ENCODE measurements at regions not wholly inside any gene's neighbourhood (a gene's known extent, or its start where the extent isn't known, plus 50 kb on each side); places are given as distances from the start of the nearest gene placed in this dataset.
A peak's percentile ranks its signal among the peaks of the same experiment; 100 is the strongest.
"Not testable (repeated sequence)": the region's sequence is repeated elsewhere in the genome, so short reads cannot be mapped to it uniquely, and the experiment has no call there.

GRCh38 chr9:21533597-21533996, 51.5 kb upstream of the IFNE start:
- DNase-seq: no peak

GRCh38 chr9:21535396-21535795, 53.3 kb upstream of the IFNE start:
- no peak for DNase-seq

GRCh38 chr9:21542787-21543186, 60.7 kb upstream of the IFNE start:
- DNase-seq: no peak

GRCh38 chr9:21543187-21543586, 61.1 kb upstream of the IFNE start:
- DNase-seq: no peak

GRCh38 chr9:21543816-21544215, 61.7 kb upstream of the IFNE start:
- not testable (repeated sequence) for DNase-seq

- no peak for DNase-seq
Measured at GRCh38 chr9:21546949-21547348, 64.8 kb upstream of the IFNE start.

GRCh38 chr9:21549251-21549765, 67.2 kb upstream of the IFNE start:
- DNase-seq: no peak

GRCh38 chr9:21549890-21550289, 67.8 kb upstream of the IFNE start:
- DNase-seq: no peak

GRCh38 chr9:21550392-21550791, 68.3 kb upstream of the IFNE start:
- no peak for DNase-seq

- DNase-seq: no peak
Measured at GRCh38 chr9:21551401-21551800, 69.3 kb upstream of the IFNE start.

GRCh38 chr9:21552244-21553170, 70.4 kb upstream of the IFNE start:
- no peak for DNase-seq

GRCh38 chr9:21553441-21553840, 71.3 kb upstream of the IFNE start:
- DNase-seq: no peak

- DNase-seq: no peak
Measured at GRCh38 chr9:21554813-21555212, 72.7 kb upstream of the IFNE start.

- DNase-seq: no peak
Measured at GRCh38 chr9:21555911-21556310, 73.8 kb upstream of the IFNE start.

GRCh38 chr9:21556581-21557427, 74.7 kb upstream of the IFNE start:
- no peak for DNase-seq

GRCh38 chr9:21557428-21557768, 75.3 kb upstream of the IFNE start:
- DNase-seq: no peak

- DNase-seq: no peak
Measured at GRCh38 chr9:21558079-21558478, 76.0 kb upstream of the IFNE start.

GRCh38 chr9:21558615-21559401, 76.7 kb upstream of the IFNE start:
- DNase-seq: no peak

GRCh38 chr9:21559402-21560280, 77.5 kb upstream of the IFNE start:
- DNase-seq: peak; percentile 65

- DNase-seq: no peak
Measured at GRCh38 chr9:21560281-21560745, 78.2 kb upstream of the IFNE start.

GRCh38 chr9:21561502-21561901, 79.4 kb upstream of the IFNE start:
- no peak for DNase-seq

- DNase-seq: no peak
Measured at GRCh38 chr9:21564175-21564574, 82.1 kb upstream of the IFNE start.
